GM12892 (cell line): ENCODE measurements at regions not wholly inside any gene's neighbourhood (a gene's known extent, or its start where the extent isn't known, plus 50 kb on each side); places are given as distances from the start of the nearest gene placed in this dataset.

Experiments
- POLR2A ChIP-seq: IDR thresholded peaks from 2 replicates; pipeline ENCODE4 v1.6.1; 2011; ENCODE audit warnings: low read depth, low read length, control low read depth
- POLR2AphosphoS5 ChIP-seq: IDR thresholded peaks from 2 replicates; pipeline ENCODE4 v1.6.1; 2011; ENCODE audit warnings: low read depth, low read length, control low read depth
- TAF1 ChIP-seq: IDR thresholded peaks from 2 replicates; pipeline ENCODE4 v1.6.1; 2011; ENCODE audit warnings: low read depth, mild to moderate bottlenecking, control low read depth, low read length, borderline replicate concordance

GRCh38 chr11:15418921-15419320 is 304.2 kb downstream of the INSC start:
- TF ChIP-seq TAF1 (no peak), POLR2AphosphoS5 (no peak), POLR2A (no peak)
